ENCODE measurements at regions not wholly inside any gene's neighbourhood (a gene's known extent, or its start where the extent isn't known, plus 50 kb on each side); places are given as distances from the start of the nearest gene placed in this dataset.

DNA sequence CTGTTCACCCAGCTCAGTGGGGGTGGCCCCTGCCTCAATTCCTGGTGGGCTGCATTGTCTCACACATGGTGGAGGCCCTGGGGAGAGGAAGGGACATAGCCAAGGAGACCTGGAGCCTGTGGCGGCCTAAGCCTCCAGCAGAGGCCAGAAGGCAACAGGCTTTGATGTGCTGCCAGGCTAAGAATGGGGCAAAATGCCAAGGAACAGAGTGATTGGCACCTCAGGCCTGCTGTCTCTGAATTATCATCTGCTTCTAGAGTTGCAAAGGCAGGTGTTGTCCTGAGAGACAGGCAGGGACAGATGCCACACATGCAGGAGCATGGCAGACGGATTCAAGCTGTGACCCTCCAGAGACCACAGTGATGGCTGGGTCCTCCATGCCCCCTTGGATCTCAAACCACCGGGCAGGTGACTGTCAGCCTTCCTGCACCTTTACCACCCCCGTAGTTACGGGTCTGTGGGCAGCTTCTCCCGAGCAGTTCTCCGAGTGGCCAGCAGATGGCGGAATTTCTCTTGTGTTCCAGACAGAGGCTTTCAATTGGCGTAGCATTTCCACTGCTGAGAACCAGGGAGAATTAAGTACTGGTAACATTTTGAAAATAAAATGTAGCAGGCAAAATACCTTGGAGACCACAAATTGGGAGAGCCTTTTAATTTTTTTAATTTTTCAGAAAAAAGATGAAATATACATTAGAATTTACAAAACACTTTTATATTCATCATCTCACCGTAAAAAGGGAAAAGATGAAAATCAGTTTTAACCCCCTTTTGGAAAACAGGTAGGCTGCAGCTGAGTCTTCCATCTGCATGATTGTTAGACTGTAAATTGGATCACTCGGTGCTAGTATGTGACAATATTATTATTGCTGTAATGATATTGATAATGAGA lies 525.5 kb upstream of the CFAP20DC start:
- WGBS, 2 donors = 20 to 21% methylated on average over 10 to 11 of the region's 11 CpGs
- peak; percentile 87 to 97 for DNase-seq (ENCODE audit: low spot score in 2 of 2)
- intact Hi-C loops (cut with DNase I; ENCODE audit: low total_unique reads) = loop anchor here (10.0 kb wide), 2 partner anchors 289 to 1809 kb away; no protein-coding TSS in a partner anchor
- no peak overlapping the region for H3K4me3 ChIP-seq (ENCODE audit: low read depth, poor library complexity, severe bottlenecking)
- TF ChIP-seq CTCF (IDR thresholded peaks at IDR 0.05) (peak in 1 of 3 donors; percentile 83), POLR2A (IDR thresholded peaks at IDR 0.05) (no peak)

GRCh38 chr3:59573911-59574310 lies 524.1 kb upstream of the CFAP20DC start:
- no peak for TF ChIP-seq CTCF (IDR thresholded peaks at IDR 0.05)
- no peak for TF ChIP-seq POLR2A (IDR thresholded peaks at IDR 0.05)
- peak in 1 of 2 donors; percentile 70 for DNase-seq (ENCODE audit: low spot score in 2 of 2)
- intact Hi-C loops (cut with DNase I; ENCODE audit: low total_unique reads) = loop anchor here (10.0 kb wide), 2 partner anchors 291 to 1811 kb away; no protein-coding TSS in a partner anchor
- no peak overlapping the region for H3K4me3 ChIP-seq (ENCODE audit: low read depth, poor library complexity, severe bottlenecking)
- 50 to 52% methylated on average over 4 of the region's 4 CpGs for WGBS, 2 donors

- WGBS, 2 donors = 87 to 95% methylated on average over 5 of the region's 5 CpGs
- intact Hi-C loops (cut with DNase I; ENCODE audit: low total_unique reads) = loop anchor here (10.0 kb wide), 2 partner anchors 293 to 1813 kb away; no protein-coding TSS in a partner anchor
Observed at GRCh38 chr3:59572106-59572505, 522.3 kb upstream of the CFAP20DC start.

DNA sequence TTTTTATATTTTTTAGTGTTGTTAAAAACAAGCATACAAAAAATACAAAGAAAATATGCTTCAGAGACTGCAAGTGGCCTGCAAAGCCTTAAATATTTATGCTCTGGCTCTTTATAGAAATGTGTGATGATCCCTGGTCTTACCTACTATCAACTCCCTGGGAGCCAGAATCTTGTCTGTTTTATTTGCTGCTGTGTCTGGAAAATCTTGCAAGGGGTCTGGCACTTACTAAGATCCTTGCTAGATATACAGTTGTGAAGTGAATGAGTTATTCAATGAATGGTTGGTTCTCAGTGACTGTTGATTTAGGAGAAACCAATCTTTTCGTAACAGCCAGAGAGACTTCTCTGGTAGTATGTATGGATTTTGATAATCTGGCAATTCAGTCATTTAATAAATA lies 521.0 kb upstream of the CFAP20DC start:
- TF ChIP-seq POLR2A (IDR thresholded peaks at IDR 0.05) = no peak
- no peak for TF ChIP-seq CTCF (IDR thresholded peaks at IDR 0.05)
- H3K4me3 ChIP-seq (ENCODE audit: low read depth, poor library complexity, severe bottlenecking) = no peak overlapping the region
- 90 to 93% methylated on average over 1 of the region's 1 CpG for WGBS, 2 donors
- intact Hi-C loops (cut with DNase I; ENCODE audit: low total_unique reads) = loop anchor here (10.0 kb wide), 2 partner anchors 294 to 1814 kb away; no protein-coding TSS in a partner anchor
- no peak for DNase-seq (ENCODE audit: low spot score in 2 of 2)

More at GRCh38 chr3:59572106-59572505, 522.3 kb upstream of the CFAP20DC start:
- TF ChIP-seq POLR2A (IDR thresholded peaks at IDR 0.05) = no peak
- no peak overlapping the region for H3K4me3 ChIP-seq (ENCODE audit: low read depth, poor library complexity, severe bottlenecking)
- no peak for DNase-seq (ENCODE audit: low spot score in 2 of 2)

GRCh38 chr3:59567661-59568060 lies 517.8 kb upstream of the CFAP20DC start:
- no peak overlapping the region for H3K4me3 ChIP-seq (ENCODE audit: low read depth, poor library complexity, severe bottlenecking)
- 76 to 83% methylated on average over 2 of the region's 2 CpGs for whole genome bisulfite sequencing, 2 donors
- no peak for TF ChIP-seq POLR2A (IDR thresholded peaks at IDR 0.05)
- no peak for TF ChIP-seq CTCF (IDR thresholded peaks at IDR 0.05)
- DNase-seq (ENCODE audit: low spot score in 2 of 2) = no peak
- intact Hi-C loops (cut with DNase I; ENCODE audit: low total_unique reads) = no loop called here

DNA sequence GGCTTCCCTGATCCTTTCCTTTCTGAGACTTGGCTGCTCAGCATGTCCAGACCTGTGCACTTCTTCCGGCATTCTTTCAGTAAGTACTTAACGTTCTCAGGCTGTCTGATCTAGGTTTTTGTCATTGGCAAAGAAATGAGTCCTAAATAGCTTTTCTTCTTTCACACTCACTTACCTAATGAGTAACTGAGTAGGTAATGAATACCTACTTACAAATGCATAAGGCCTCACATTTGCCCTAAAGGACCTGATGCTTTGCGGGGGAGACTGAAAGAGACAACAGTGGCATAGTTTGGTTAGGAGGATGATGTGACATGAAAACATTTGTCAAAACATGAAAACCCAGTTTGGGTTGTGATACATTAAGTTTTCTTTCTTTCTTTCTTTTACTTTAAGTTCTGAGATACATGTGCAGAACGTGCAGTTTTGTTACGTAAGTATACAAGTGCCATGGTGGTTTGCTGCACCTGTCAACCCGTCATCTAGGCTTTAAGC lies 516.7 kb upstream of the CFAP20DC start:
- TF ChIP-seq CTCF (IDR thresholded peaks at IDR 0.05) = no peak
- no peak for TF ChIP-seq POLR2A (IDR thresholded peaks at IDR 0.05)
- WGBS, 2 donors = 51 to 57% methylated on average over 6 of the region's 6 CpGs
- H3K4me3 ChIP-seq (ENCODE audit: low read depth, poor library complexity, severe bottlenecking) = no peak overlapping the region
- intact Hi-C loops (cut with DNase I; ENCODE audit: low total_unique reads) = no loop called here
- DNase-seq (ENCODE audit: low spot score in 2 of 2) = no peak

Data from lower leg skin (tissue), 4 donors.